ENCODE measurements at regions not wholly inside any gene's neighbourhood (a gene's known extent, or its start where the extent isn't known, plus 50 kb on each side); places are given as distances from the start of the nearest gene placed in this dataset.

DNA sequence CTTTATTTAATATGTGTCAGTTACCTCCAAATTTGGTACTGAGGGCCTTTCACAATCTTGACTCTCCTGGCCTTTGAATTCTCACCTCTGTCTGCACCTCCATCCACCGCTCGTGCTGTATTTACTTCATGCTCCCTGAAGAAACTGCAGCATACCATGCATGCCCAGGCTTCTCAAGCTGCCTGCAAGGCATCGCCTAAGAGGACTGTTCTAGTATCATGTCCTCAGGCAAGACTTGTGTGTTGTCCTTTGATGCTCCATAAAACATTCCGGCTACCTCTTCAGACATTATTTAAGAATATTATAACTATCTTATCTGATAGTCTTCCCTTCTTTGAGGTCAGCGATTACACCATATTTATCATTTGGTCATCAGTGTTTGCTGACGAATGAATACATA is 682.5 kb downstream of the NR2F2 start:
- no peak for TF ChIP-seq EP300 (IDR thresholded peaks at IDR 0.05; ENCODE audit: borderline replicate concordance)
- TF ChIP-seq, protein P1, sequence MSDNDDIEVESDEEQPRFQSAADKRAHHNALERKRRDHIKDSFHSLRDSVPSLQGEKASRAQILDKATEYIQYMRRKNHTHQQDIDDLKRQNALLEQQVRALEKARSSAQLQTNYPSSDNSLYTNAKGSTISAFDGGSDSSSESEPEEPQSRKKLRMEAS (IDR thresholded peaks at IDR 0.05): no peak
- TF ChIP-seq EGR1 (IDR thresholded peaks at IDR 0.05): no peak
- TF ChIP-seq NFIC (IDR thresholded peaks at IDR 0.05): no peak
- TF ChIP-seq, protein P2, sequence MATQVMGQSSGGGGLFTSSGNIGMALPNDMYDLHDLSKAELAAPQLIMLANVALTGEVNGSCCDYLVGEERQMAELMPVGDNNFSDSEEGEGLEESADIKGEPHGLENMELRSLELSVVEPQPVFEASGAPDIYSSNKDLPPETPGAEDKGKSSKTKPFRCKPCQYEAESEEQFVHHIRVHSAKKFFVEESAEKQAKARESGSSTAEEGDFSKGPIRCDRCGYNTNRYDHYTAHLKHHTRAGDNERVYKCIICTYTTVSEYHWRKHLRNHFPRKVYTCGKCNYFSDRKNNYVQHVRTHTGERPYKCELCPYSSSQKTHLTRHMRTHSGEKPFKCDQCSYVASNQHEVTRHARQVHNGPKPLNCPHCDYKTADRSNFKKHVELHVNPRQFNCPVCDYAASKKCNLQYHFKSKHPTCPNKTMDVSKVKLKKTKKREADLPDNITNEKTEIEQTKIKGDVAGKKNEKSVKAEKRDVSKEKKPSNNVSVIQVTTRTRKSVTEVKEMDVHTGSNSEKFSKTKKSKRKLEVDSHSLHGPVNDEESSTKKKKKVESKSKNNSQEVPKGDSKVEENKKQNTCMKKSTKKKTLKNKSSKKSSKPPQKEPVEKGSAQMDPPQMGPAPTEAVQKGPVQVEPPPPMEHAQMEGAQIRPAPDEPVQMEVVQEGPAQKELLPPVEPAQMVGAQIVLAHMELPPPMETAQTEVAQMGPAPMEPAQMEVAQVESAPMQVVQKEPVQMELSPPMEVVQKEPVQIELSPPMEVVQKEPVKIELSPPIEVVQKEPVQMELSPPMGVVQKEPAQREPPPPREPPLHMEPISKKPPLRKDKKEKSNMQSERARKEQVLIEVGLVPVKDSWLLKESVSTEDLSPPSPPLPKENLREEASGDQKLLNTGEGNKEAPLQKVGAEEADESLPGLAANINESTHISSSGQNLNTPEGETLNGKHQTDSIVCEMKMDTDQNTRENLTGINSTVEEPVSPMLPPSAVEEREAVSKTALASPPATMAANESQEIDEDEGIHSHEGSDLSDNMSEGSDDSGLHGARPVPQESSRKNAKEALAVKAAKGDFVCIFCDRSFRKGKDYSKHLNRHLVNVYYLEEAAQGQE (IDR thresholded peaks at IDR 0.05; ENCODE audit: low read depth): no peak
- TF ChIP-seq ZBTB7A (IDR thresholded peaks at IDR 0.05; ENCODE audit: low read depth): no peak
- TF ChIP-seq FOXM1 (IDR thresholded peaks at IDR 0.05; ENCODE audit: borderline replicate concordance, low read depth): no peak
- no peak for TF ChIP-seq TEAD4 (IDR thresholded peaks at IDR 0.05)
- TF ChIP-seq CEBPB (IDR thresholded peaks at IDR 0.05): no peak
- no peak for TF ChIP-seq YY1 (IDR thresholded peaks at IDR 0.05; ENCODE audit: low read depth)
- no peak for TF ChIP-seq TAF1 (IDR thresholded peaks at IDR 0.05; ENCODE audit: low read depth)
- TF ChIP-seq CREB1 (IDR thresholded peaks at IDR 0.05; ENCODE audit: low read depth): no peak
- TF ChIP-seq TCF12 (IDR thresholded peaks at IDR 0.05; ENCODE audit: low read depth): no peak
- TF ChIP-seq RAD21 (IDR thresholded peaks at IDR 0.05; ENCODE audit: low read depth): no peak
- TF ChIP-seq, protein P3, sequence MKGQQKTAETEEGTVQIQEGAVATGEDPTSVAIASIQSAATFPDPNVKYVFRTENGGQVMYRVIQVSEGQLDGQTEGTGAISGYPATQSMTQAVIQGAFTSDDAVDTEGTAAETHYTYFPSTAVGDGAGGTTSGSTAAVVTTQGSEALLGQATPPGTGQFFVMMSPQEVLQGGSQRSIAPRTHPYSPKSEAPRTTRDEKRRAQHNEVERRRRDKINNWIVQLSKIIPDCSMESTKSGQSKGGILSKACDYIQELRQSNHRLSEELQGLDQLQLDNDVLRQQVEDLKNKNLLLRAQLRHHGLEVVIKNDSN (IDR thresholded peaks at IDR 0.05): no peak

DNA sequence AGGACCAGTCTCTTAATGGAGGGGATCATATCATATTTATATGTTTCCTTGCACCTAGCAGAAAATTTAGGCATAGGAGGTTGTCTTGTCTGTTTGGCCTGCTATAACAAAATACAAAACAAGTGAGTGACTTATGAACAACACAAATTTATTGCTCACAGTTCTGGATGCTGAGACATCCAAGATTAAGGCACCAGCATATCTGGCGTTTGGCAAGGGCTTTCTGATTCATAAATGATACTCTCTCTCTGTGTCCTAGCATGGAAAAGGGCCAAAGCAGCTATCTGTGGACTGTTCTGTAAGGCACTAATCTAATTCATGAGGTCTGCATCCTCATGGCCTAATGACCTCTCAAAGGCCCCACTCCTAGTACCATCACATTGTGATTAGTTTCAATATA is 683.0 kb downstream of the NR2F2 start:
- TF ChIP-seq EP300 (IDR thresholded peaks at IDR 0.05; ENCODE audit: borderline replicate concordance) (no peak), CREB1 (IDR thresholded peaks at IDR 0.05; ENCODE audit: low read depth) (no peak), TEAD4 (IDR thresholded peaks at IDR 0.05) (no peak), TAF1 (IDR thresholded peaks at IDR 0.05; ENCODE audit: low read depth) (no peak), YY1 (IDR thresholded peaks at IDR 0.05; ENCODE audit: low read depth) (no peak), TCF12 (IDR thresholded peaks at IDR 0.05; ENCODE audit: low read depth) (no peak), RAD21 (IDR thresholded peaks at IDR 0.05; ENCODE audit: low read depth) (no peak)
- TF ChIP-seq, protein P1 (IDR thresholded peaks at IDR 0.05): no peak
- TF ChIP-seq, protein P2 (IDR thresholded peaks at IDR 0.05; ENCODE audit: low read depth): no peak

DNA sequence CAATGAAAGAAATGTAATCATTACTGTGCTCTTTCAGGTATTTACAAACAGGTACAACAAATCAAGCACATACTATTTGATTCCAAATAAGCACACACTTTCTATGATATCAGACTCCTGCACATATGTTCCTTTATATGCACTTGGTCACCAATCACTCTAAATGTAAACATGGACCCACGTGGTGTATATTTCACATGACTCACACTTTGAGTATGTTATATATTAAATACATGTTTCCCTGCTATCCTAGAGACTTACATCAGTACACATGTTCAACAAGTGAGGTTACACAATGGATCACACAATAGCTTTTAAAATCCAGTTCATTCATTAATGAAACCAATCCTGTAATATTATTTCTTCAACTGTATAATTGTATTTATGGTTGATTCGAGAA is 683.5 kb downstream of the NR2F2 start:
- TF ChIP-seq ZBTB7A (IDR thresholded peaks at IDR 0.05; ENCODE audit: low read depth) (no peak), EP300 (IDR thresholded peaks at IDR 0.05; ENCODE audit: borderline replicate concordance) (no peak), TCF12 (IDR thresholded peaks at IDR 0.05; ENCODE audit: low read depth) (no peak), YY1 (IDR thresholded peaks at IDR 0.05; ENCODE audit: low read depth) (no peak), TEAD4 (IDR thresholded peaks at IDR 0.05) (no peak), RAD21 (IDR thresholded peaks at IDR 0.05; ENCODE audit: low read depth) (no peak), FOXM1 (IDR thresholded peaks at IDR 0.05; ENCODE audit: borderline replicate concordance, low read depth) (no peak), EGR1 (IDR thresholded peaks at IDR 0.05) (no peak), NFIC (IDR thresholded peaks at IDR 0.05) (no peak), CREB1 (IDR thresholded peaks at IDR 0.05; ENCODE audit: low read depth) (no peak), TAF1 (IDR thresholded peaks at IDR 0.05; ENCODE audit: low read depth) (no peak), CEBPB (IDR thresholded peaks at IDR 0.05) (no peak)
- TF ChIP-seq, protein P3 (IDR thresholded peaks at IDR 0.05): no peak
- TF ChIP-seq, protein P1 (IDR thresholded peaks at IDR 0.05): no peak
- TF ChIP-seq, protein P2 (IDR thresholded peaks at IDR 0.05; ENCODE audit: low read depth): no peak

DNA sequence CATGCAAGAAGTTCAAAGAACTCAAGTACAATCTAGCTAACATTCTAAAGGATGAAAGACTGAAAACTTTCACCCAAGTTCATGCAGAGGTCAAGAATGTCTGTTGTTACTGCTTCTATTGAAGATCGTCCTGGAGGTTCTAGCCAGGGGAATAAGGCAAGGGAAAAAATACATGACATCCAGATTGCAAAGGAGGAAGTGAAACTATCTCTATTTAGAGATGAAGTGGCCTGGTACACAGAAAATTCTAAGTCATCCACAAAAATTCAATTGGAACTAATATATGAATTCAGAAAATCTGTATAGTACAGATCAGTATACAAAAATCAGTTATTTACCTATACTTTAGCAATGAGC is 693.0 kb downstream of the NR2F2 start:
- TF ChIP-seq RAD21 (IDR thresholded peaks at IDR 0.05; ENCODE audit: low read depth) (no peak), ZBTB7A (IDR thresholded peaks at IDR 0.05; ENCODE audit: low read depth) (no peak), TCF12 (IDR thresholded peaks at IDR 0.05; ENCODE audit: low read depth) (no peak), NFIC (IDR thresholded peaks at IDR 0.05) (no peak), EGR1 (IDR thresholded peaks at IDR 0.05) (no peak), TAF1 (IDR thresholded peaks at IDR 0.05; ENCODE audit: low read depth) (no peak), FOXM1 (IDR thresholded peaks at IDR 0.05; ENCODE audit: borderline replicate concordance, low read depth) (no peak), YY1 (IDR thresholded peaks at IDR 0.05; ENCODE audit: low read depth) (no peak), EP300 (IDR thresholded peaks at IDR 0.05; ENCODE audit: borderline replicate concordance) (no peak), CEBPB (IDR thresholded peaks at IDR 0.05) (no peak), TEAD4 (IDR thresholded peaks at IDR 0.05) (no peak), CREB1 (IDR thresholded peaks at IDR 0.05; ENCODE audit: low read depth) (no peak)
- TF ChIP-seq, protein P1 (IDR thresholded peaks at IDR 0.05): no peak
- TF ChIP-seq, protein P2 (IDR thresholded peaks at IDR 0.05; ENCODE audit: low read depth): no peak
- TF ChIP-seq, protein P3 (IDR thresholded peaks at IDR 0.05): no peak
